GM19395 (cell line): ENCODE measurements at regions not wholly inside any gene's neighbourhood (a gene's known extent, or its start where the extent isn't known, plus 50 kb on each side); places are given as distances from the start of the nearest gene placed in this dataset.
"Not testable (repeated sequence)": the region's sequence is repeated elsewhere in the genome, so short reads cannot be mapped to it uniquely, and the experiment has no call there.

Experiments used
- ATAC-seq: cut with Tn5 transposase; IDR thresholded peaks from one replicate; pipeline ENCODE4 v1.9.1; 2021; ENCODE audit warnings: mild to moderate bottlenecking, moderate library complexity; ENCODE audit not compliant: unreplicated experiment

DNA sequence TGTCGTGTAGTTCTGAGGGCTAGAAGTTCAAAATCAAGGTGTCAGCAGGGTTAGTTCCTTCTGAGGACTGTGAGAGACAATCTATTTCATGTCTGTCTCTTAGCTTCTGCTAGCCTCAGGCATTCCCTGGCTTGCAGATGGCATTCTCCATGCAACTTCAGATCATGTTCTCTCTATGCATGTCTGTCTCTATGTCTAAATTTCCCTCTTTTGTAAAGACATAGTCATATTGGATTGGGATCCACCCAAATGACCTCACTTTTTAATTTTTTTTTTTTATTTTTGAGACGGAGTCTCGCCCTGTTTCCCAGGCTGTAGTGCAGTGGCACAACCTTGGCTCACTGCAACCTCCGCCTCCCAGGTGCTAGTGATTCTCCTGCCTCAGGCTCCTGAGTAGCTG is 104.6 kb downstream of the RAP2B start:
- no peak for ATAC-seq

DNA sequence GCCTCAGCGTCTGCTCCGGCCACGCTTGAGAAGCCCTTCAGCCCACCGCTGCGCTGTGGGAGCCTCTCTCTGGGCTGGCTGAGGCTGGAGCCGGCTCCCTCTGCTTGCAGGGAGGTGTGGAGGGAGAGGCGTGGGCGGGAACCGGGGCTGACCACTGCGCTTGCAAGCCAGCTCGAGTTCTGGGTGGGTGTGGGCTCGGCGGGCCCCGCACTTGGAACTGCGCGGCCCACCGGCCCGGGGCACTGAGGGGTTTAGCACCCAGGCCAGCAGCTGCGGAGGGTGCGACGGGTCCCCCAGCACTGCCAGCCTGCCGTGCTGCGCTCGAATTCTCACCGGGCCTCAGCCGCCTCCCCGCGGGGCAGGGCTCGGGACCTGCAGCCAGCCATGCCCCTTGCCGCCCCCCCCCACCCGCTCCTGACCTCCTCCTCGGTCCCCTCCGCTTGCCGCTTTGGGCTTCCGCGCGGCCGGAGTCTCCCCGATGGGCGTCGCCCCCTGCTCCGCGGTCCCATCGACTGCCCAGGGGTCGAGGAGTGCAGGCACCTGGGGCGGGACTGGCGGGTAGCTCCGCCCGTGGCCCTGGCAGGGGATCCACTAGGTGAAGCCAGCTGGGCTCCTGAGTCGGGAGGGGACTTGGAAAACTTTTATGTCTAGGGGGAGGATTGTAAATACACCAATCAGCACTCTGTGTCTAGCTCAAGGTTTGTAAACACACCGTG is 106.7 kb downstream of the RAP2B start:
- no peak for ATAC-seq

DNA sequence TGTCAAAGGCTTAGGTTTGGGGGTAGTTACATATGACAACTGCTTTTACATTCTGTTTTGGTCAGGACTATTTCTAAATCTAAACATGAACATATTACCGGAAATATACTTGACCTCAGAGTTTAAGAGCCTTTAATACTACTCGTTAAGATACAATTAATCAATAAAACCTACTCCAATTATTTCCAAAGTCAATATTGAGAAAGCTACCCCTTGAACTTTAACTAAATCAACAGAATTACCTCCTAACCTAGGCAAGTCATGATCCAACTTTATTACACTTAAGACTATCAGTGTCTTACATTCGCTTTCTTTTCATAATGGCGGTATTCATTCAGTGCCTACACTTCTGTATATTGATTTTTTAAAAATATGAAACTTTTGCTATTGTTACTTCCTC is 107.7 kb downstream of the RAP2B start:
- no peak for ATAC-seq

DNA sequence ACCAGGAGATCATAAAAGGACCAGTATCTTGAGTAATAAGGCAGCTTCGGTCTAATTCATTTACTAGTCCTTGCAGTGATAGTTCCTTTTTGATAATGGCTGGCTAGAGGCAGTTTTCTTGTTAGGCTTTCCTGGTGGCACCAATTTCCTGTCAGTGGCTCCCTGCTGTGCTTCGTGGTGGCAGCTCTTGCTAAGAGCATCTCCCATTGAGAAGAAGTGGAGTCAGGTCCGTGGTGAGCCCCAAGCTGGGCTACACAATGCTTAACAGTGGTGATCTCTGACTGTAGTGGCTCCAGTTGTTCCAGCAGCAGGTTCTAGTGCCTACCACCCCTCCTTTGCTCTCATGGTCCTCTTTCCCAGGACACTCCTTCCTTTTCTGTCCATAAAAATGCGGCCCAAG is 111.2 kb downstream of the RAP2B start:
- no peak for ATAC-seq

DNA sequence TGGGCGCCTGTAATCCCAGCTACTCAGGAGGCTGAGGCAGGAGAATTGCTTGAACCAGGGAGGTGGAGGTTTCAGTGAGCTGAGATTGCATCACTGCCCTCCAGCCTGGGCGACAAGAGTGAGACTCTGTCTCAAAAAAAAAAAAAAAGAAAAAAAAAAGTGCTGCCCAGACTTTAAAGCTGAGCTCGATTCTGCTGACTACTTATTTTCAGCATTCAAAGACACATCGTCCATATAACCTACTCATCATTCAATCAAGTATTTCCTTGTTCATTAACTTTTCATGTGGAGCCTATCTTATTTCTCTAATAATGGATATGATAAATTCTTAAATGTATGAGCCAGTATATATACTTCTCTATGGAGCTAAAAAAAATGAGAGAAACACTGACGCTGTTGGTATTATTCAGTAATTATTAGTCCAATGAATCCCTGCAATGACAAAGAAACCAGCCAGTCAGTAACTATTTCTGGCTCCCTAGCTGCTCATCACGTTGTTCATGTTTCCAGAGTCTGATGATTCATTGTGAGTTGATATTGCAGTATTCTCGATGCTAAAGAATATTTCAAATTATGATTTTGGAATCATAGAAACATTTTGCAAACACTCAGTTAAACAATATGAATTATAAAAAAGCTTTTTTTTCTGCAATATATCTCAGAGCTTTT is 111.9 kb downstream of the RAP2B start:
- ATAC-seq = no peak

DNA sequence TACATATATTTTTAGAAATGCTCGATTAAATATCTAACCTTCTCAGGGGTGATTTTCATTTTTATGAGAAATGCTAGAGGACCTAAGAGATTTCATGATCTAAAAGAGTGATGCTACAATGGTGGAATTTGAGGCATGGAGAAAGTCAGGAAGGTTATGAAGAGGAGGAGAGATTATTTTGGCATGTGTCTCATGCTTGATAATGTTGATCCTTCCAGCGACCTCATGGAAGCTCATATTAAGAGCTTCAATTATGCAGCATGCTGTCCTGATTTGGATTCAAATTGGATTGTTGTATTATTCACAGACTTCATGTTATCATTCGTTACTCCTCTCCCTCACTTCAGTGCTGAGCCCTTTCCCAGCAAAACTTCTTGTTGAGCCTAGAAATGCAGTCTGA is 112.5 kb downstream of the RAP2B start:
- ATAC-seq = no peak

DNA sequence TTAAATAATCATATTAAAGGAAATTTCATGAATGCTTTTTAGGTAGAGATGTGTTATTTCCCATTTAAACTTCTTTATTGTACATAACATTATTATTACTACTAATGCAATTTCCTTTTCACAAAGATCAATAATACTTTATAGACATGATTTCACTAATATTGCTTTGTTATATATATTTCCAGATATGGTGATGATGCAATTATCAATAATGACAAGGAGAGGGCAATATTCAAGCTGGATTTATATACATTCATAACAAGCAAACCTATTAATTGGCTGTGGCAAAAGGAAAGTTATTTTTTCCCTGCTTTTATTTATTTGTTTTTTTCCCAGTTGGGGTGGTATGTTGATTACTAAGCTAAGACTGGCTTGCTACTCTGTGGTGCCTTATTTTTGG is 113.5 kb downstream of the RAP2B start:
- no peak for ATAC-seq

DNA sequence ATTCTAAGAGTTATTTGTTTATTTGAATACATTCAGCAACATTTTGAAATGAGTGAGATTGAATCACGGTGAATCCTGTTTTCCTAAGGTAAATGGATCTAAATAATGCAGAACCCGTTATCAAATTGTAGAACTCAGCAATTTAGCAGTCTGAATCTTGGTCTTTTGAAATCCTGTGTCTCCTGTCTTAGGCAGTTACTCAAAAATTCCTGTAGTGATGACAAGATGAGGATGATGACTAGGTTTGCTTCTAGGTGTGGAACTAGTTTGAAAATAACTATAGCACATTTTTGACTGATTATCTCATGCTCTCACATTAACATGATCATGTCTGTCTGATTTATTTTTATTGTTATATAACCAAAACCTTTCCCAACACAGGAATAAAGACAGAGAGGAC is 115.0 kb downstream of the RAP2B start:
- ATAC-seq = no peak

DNA sequence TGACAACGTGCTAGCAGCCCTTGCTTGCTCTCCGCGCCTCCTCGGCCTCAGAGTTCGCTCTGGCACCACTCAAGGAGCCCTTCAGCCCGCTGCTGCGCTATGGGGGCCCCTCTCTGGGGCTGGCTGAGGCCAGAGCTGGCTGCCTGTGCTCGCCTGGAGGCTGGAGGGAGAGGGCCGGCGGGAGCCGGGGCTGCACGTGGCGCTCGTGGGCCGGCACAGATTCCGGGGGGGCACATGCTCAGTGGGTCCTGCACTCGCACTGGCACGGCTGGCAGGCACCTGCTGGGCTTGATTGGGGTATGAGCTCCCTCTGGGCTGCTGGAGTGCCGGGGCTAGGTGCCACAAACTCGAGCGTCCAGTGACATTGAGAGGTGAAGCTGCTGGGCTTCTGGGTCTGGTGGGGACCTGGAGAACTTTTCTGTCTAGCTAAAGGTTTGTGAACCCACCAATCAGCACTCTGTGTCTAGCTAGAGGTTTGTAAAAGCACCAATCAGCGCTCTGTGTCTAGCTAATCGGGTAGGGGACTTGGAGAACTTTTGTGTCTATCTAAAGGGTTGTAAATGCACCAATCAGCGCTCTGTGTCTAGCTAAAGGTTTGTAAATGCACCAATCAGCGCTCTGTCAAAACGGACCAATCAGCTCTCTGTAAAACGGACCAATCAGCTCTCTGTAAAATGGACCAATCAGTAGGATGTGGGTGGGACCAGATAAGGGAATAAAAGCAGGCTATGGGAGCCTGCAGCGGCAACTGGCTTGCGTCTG is 119.4 kb downstream of the RAP2B start:
- not testable (repeated sequence) for ATAC-seq

DNA sequence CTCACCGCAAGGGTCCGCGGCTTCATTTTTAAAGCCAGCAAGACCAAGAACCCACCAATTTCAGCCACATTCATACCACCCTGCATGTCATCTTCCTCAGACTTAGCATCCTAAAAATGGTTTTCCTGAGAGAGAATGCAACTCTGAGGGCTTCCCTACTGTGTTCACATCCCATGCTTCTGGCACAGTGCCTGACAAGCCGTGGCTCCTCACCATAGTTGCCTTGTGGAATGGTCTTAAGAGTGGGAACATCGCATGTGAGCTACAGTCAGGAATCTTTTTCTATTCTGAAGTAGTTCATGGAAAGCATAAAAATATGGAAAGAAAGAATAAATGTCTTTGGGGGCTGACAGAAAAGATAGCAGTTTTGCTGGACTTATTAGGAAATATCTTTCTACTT is 120.3 kb downstream of the RAP2B start:
- ATAC-seq = no peak

DNA sequence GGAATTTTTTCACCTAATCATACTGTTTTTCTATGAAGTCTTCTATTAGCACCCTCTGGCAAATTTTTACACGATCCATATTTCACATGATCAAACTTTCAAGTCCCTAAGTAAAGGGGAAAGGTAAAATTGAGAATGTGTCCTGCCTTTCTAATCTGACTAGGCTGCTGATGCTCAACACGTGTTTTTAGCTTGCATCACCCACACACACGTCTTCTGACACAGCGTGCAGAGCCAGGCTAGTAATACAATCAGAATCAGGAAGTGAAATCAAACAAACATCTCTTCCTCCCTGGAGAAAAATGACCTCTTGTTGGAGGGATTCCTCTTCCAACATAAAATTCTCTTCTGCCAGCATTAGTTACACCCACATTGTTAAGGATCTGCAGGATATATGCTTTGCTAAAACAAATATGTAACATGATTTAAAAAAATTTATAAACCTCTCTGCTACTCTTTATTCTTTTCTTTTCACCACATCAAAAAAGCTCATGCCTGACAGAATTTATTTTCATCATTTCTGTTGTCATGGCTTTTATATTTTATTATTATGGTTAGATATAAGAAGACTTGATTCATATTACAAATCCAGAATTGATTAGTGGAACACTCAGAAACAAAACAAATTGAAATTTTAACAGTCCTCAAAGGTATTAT is 122.4 kb downstream of the RAP2B start:
- no peak for ATAC-seq

DNA sequence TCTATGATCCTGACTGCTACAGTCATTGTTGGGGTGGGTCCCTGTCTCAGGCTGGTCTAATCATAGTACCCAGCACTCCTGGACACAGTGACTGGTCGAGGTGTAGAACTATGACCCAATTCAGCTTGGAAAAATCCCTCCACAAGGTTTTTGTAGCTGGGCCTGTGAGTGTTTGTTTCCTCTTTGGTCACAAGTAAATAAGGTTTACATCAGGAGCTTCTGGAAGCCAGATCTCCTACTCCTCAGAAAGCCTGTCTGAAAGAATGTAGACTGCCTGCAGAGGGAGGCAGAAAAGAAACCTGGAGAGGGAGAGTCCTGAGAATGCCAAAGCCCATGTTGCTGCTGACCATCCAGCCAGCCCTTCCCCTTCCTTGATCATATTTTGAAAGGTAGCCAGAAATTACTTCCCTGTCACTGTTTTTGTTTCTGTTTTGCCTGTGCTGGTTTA is 123.2 kb downstream of the RAP2B start:
- no peak for ATAC-seq

DNA sequence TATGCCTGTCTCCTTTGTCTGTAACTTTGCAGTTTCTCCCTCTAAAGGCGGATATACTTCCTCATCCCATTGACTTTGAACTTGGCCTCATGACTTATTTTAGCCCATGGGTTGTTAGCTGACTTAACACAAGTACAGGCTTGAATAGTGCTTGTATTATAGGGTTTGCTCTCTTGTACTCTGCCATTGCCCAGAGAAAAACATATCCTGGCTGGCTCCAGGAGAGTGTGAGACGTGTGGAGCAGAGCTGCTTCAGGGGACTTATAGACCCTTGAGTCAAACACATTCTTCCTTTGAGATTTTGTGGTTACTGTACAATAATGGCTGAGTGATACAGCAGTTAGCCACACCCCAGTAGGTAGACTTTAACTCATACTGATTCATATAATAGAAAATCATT is 124.0 kb downstream of the RAP2B start:
- ATAC-seq = no peak

DNA sequence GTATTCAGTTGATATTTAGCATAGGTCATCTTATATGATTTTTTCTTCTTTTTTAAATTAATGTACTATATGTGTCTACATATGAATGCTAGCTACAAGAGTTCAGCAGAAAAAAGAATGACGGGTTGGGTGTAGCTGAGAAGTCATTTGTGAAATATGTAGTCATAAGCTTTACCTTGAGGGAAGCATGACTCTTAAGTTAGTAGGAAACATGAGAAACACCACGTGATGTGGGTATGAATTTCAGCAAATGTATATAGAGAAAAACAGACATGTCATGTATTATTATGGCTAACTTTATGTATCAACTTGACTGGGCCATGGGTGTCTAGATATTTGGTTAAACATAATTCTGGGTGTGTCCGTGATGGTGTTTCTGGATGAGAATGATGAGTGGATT is 125.0 kb downstream of the RAP2B start:
- no peak for ATAC-seq

DNA sequence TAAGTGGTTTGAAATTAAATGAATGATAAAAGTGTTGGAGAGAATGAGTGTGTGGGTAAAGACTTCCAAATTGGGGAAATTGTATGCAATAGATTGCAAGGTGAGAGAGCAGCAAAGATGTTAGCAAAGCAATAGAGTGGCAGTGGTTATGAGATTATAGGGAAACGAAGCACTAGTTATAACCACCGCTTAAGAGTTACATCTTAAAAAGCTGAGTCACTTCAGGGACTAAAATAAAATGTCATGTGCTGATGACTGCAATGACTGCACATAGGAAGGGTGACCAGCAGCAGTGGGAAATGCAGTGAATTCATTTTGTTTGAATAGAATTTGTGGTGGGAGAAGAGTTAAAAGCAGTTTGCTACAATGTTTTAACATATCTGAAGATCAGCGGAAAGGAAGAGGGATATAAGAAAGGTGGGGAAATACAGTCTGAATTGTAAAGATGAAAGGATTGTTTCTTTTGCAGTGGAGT is 127.3 kb downstream of the RAP2B start:
- no peak for ATAC-seq

DNA sequence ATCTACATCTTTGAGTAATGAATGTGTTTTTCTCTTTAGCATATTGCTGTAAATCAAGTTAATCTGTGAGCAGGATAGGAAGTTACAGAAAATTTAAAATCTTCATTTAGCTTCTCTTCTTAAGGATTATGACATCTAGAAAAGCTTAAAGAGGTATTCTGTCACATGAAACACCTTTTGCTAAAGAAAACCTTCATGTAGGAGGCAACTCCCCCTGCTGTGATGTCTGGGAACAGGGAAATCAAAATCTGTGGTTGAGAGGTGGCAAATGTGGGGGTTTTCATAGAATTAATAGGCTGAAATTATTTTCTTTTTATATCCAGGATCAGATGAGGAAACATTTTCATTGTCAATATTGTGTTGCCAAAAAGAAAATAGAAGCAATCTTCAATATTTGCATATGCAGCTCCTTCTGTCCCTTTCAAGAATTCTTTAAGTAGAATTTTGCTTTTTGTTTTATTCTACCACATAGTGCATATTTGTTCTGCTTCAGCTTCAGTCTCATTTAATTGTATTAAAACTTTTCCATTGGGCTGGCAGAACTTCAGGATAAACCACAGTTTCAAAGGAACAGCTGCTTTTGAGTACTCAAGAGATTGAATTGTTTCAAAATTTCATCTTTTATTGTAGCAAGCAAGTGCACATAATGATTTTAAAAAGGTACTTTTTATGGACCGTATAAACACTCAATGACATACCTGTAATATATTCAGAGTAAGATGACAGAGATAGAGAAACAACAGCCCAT is 128.4 kb downstream of the RAP2B start:
- ATAC-seq = no peak

DNA sequence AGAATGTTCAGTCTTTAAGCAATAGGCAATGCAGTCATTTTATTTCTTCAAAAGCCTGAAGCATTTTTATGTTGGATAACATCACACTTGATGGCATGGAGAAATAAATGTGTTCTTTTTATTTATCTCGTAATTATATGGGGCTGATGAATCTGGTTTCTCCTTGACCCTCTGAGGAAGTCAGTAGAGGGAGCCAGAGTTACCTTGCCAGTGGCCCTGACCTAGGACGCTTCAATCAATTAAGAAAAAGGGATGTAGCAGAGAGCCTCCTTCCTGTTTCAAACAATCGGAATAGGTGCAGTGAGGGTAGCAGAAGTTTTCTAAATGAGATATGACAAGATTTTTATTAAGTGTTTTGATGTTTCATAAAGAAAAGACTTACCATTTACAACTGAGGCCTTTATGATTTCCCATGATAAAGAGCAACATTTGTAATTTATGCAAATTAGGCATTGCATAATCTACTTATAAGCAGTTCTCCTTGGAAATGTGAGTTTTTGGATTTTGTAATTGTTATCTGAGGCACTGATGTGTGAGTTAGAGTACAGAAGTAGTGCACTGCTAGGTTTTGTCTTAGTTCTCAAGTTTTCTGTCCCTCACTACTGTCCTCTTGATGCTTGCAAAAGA is 129.1 kb downstream of the RAP2B start:
- no peak for ATAC-seq

DNA sequence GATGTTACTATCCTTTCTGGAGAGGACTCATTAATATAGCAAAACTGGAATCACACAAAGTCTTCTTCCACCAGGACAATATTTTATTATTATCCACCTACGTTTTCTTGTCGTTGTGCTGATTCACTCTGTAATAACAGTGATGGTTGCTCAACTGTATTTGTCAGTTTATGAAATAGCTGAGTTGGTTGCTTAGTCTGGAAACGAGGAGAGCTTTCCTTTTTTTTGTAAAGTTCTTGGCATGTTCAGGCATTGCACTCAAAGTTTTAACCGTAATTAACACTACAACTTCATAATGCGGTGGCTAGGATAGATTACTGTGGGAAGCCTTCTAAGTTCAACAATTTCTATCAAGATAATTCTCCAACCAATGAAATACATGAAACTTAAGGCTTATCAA is 131.2 kb downstream of the RAP2B start:
- ATAC-seq = no peak

DNA sequence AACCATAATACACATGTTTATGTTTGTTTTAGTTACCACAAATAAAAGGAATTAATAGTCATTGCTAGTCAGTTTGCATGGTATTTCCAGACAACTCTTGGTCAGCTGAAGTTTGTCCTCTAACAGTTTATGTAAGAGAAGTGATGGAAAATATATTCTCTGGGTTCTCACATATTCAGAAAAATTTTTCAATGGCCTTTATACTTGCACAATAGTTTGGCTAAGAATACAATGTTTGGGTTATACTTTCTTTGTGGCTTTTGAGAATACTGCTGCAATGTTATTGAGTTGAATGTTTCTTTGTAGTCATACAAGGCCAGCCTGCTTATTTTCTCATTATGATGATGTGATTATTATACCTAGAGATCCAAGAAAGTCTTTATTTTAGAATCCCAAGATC is 133.9 kb downstream of the RAP2B start:
- no peak for ATAC-seq

DNA sequence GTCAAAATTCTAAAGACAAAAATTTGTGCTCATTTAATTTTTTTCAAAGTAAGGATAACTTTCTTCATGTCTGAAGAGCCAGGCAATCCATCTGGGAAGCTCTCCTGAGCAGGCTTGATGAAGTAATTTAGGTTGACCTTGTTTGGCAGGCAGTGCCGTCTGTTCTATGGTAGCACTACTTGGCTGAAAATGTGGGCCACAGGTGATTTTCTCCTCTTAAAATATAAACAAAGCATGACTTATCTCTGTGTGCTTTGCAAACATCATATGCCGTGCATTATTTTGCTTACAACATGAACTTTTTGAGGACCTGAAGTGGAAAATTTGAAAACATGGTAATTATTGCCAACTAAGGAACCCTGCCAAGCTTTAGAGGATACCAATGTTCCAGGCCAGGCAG is 143.2 kb downstream of the RAP2B start:
- ATAC-seq = no peak
